ENCODE measurements at regions not wholly inside any gene's neighbourhood (a gene's known extent, or its start where the extent isn't known, plus 50 kb on each side); places are given as distances from the start of the nearest gene placed in this dataset.

DNA sequence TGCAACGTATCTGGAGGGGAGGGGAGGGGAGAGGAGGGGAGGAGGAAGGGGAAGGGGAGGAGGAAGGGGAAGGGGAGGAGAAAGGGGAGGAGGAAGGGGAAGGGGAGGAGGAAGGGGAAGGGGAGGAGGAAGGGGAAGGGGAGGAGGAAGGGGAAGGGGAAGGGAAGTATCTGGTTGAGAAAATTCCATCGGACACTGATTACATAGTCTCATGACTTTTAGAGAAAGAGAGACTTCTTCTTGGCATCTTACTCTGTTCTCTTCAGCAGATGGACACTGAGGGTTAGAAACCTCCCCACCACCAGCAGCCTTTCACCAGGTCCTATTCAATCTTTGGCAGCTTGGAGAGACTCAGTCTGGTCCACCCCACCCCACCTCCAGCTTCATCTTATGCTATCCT is 296.3 kb downstream of the TNS1 start:
- no peaks in the 10 kb centered on the region for H3K9me3 ChIP-seq (replicated peaks in 1 of 2; ENCODE audit: control insufficient read depth in 2 of 2, insufficient read depth in 1 of 2, low read depth in 1 of 2, low read length in 2 of 2)
- H4K8ac ChIP-seq (ENCODE audit: low read depth, low read length): no peak overlapping the region
- no peak overlapping the region for H3K9ac ChIP-seq (ENCODE audit: low read depth, low read length, poor library complexity)
- no peak overlapping the region for H3K4me3 ChIP-seq (ENCODE audit: low read length in 2 of 2)
- no peak overlapping the region for H3K23ac ChIP-seq (ENCODE audit: low read depth, low read length, poor library complexity)
- DNase-seq (ENCODE audit: low spot score): no peak
- H3K14ac ChIP-seq (ENCODE audit: low read length): no peak overlapping the region
- H2AK5ac ChIP-seq (ENCODE audit: low read depth, low read length): no peak overlapping the region
- H3K18ac ChIP-seq (ENCODE audit: low read length): no peak overlapping the region
- H2AFZ ChIP-seq (ENCODE audit: low read length): no peak overlapping the region
- H2BK120ac ChIP-seq (ENCODE audit: low read depth, low read length): no peak overlapping the region
- H3K4me1 ChIP-seq (ENCODE audit: control insufficient read depth in 2 of 2, insufficient read depth in 1 of 2, low read depth in 1 of 2, low read length in 2 of 2): peaks cover 0 to 2% of the 10 kb centered on the region in 2 donors
- H3K36me3 ChIP-seq (replicated peaks in 1 of 2; ENCODE audit: control insufficient read depth in 2 of 2, insufficient read depth in 2 of 2, low read length in 2 of 2): no peaks in the 10 kb centered on the region
- no peak overlapping the region for H3K27ac ChIP-seq (replicated peaks; ENCODE audit: low read length)
- peak overlapping the region; percentile 19 for H2BK15ac ChIP-seq (ENCODE audit: low read length)
- H3K4ac ChIP-seq (ENCODE audit: low read length): no peak overlapping the region
- H3K27me3 ChIP-seq (ENCODE audit: control insufficient read depth in 3 of 3, insufficient read depth in 3 of 3, low read depth in 1 of 3, low read length in 3 of 3): peaks cover 0 to 11% (median 0%) of the 10 kb centered on the region in 3 experiments
- no CpG with 5 or more reads among the region's 2 CpGs for WGBS, 2 donors (ENCODE audit: extremely low coverage in 2 of 2, insufficient read length in 2 of 2, insufficient replicate concordance in 1 of 2)
- no peak overlapping the region for H2BK5ac ChIP-seq (ENCODE audit: low read length)
- no peak overlapping the region for H2BK12ac ChIP-seq (ENCODE audit: low read length)
- no peak overlapping the region for H4K91ac ChIP-seq (ENCODE audit: low read depth, low read length, poor library complexity)
- no peaks in the 10 kb centered on the region for H3K79me1 ChIP-seq (ENCODE audit: low read depth, low read length)
- H3K4me2 ChIP-seq (ENCODE audit: insufficient read depth, low read length, poor library complexity, severe bottlenecking): no peak overlapping the region

- Histone ChIP-seq H2BK15ac (ENCODE audit: low read length) (no peak overlapping the region), H3K23ac (ENCODE audit: low read depth, low read length, poor library complexity) (no peak overlapping the region), H3K36me3 (replicated peaks in 1 of 2; ENCODE audit: control insufficient read depth in 2 of 2, insufficient read depth in 2 of 2, low read length in 2 of 2) (no peaks in the 10 kb centered on the region), H3K4ac (ENCODE audit: low read length) (no peak overlapping the region), H3K9me3 (replicated peaks in 1 of 2; ENCODE audit: control insufficient read depth in 2 of 2, insufficient read depth in 1 of 2, low read depth in 1 of 2, low read length in 2 of 2) (no peaks in the 10 kb centered on the region), H3K14ac (ENCODE audit: low read length) (no peak overlapping the region), H3K4me1 (ENCODE audit: control insufficient read depth in 2 of 2, insufficient read depth in 1 of 2, low read depth in 1 of 2, low read length in 2 of 2) (peaks cover 0 to 2% of the 10 kb centered on the region in 2 donors), H4K91ac (ENCODE audit: low read depth, low read length, poor library complexity) (no peak overlapping the region), H3K79me1 (ENCODE audit: low read depth, low read length) (no peaks in the 10 kb centered on the region), H3K18ac (ENCODE audit: low read length) (no peak overlapping the region), H3K4me2 (ENCODE audit: insufficient read depth, low read length, poor library complexity, severe bottlenecking) (no peak overlapping the region), H4K8ac (ENCODE audit: low read depth, low read length) (no peak overlapping the region), H3K9ac (ENCODE audit: low read depth, low read length, poor library complexity) (no peak overlapping the region), H2BK5ac (ENCODE audit: low read length) (no peak overlapping the region), H2BK120ac (ENCODE audit: low read depth, low read length) (no peak overlapping the region), H2BK12ac (ENCODE audit: low read length) (no peak overlapping the region), H3K27me3 (ENCODE audit: control insufficient read depth in 3 of 3, insufficient read depth in 3 of 3, low read depth in 1 of 3, low read length in 3 of 3) (peaks cover 0 to 11% (median 0%) of the 10 kb centered on the region in 3 experiments), H3K27ac (replicated peaks; ENCODE audit: low read length) (no peak overlapping the region), H3K4me3 (ENCODE audit: low read length in 2 of 2) (no peak overlapping the region), H2AK5ac (ENCODE audit: low read depth, low read length) (no peak overlapping the region), H2AFZ (ENCODE audit: low read length) (no peak overlapping the region)
- WGBS, 2 donors (ENCODE audit: extremely low coverage in 2 of 2, insufficient read length in 2 of 2, insufficient replicate concordance in 1 of 2): no CpG with 5 or more reads among the region's 1 CpG
- no peak for DNase-seq (ENCODE audit: low spot score)
These were observed 296.7 kb downstream of the TNS1 start for GRCh38 chr2:217706095-217706494.

DNA sequence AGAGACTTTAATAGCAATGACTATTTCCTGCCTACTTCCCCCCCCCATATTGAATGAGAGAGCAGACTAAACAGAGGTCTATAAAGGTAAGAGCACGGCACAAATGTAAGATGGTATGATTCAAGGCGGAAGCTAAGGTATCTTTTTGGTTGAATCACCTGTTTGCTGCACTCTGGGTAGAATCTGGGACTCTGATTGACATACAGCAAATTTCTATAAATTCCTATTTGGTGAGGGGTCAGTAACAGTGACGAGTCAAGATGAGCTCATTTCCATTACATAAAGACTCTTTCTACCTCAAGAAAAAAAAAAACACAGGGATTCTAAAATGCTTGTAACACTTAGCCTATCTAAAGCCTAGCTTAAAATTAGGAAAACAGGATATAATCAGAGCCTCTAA is 297.3 kb downstream of the TNS1 start:
- Histone ChIP-seq H2AFZ (ENCODE audit: low read length) (no peak overlapping the region), H3K9ac (ENCODE audit: low read depth, low read length, poor library complexity) (no peak overlapping the region), H2BK15ac (ENCODE audit: low read length) (no peak overlapping the region)

GRCh38 chr2:217703999-217704398 is 298.8 kb downstream of the TNS1 start:
- Histone ChIP-seq H3K9me3 (replicated peaks in 1 of 2; ENCODE audit: control insufficient read depth in 2 of 2, insufficient read depth in 1 of 2, low read depth in 1 of 2, low read length in 2 of 2) (no peaks in the 10 kb centered on the region), H3K36me3 (replicated peaks in 1 of 2; ENCODE audit: control insufficient read depth in 2 of 2, insufficient read depth in 2 of 2, low read length in 2 of 2) (no peaks in the 10 kb centered on the region), H3K27me3 (ENCODE audit: control insufficient read depth in 3 of 3, insufficient read depth in 3 of 3, low read depth in 1 of 3, low read length in 3 of 3) (peaks cover 0 to 19% (median 0%) of the 10 kb centered on the region in 3 experiments), H2AK5ac (ENCODE audit: low read depth, low read length) (no peak overlapping the region), H3K4me2 (ENCODE audit: insufficient read depth, low read length, poor library complexity, severe bottlenecking) (no peak overlapping the region), H3K4ac (ENCODE audit: low read length) (no peak overlapping the region), H2BK5ac (ENCODE audit: low read length) (no peak overlapping the region), H2BK12ac (ENCODE audit: low read length) (no peak overlapping the region), H3K4me3 (ENCODE audit: low read length in 2 of 2) (no peak overlapping the region), H2AFZ (ENCODE audit: low read length) (no peak overlapping the region), H3K4me1 (ENCODE audit: control insufficient read depth in 2 of 2, insufficient read depth in 1 of 2, low read depth in 1 of 2, low read length in 2 of 2) (no peaks in the 10 kb centered on the region), H3K23ac (ENCODE audit: low read depth, low read length, poor library complexity) (no peak overlapping the region), H3K9ac (ENCODE audit: low read depth, low read length, poor library complexity) (no peak overlapping the region), H3K79me1 (ENCODE audit: low read depth, low read length) (no peaks in the 10 kb centered on the region), H3K18ac (ENCODE audit: low read length) (no peak overlapping the region), H3K14ac (ENCODE audit: low read length) (no peak overlapping the region), H2BK120ac (ENCODE audit: low read depth, low read length) (no peak overlapping the region), H4K8ac (ENCODE audit: low read depth, low read length) (no peak overlapping the region), H2BK15ac (ENCODE audit: low read length) (no peak overlapping the region), H3K27ac (replicated peaks; ENCODE audit: low read length) (no peak overlapping the region), H4K91ac (ENCODE audit: low read depth, low read length, poor library complexity) (no peak overlapping the region)
- no CpG with 5 or more reads among the region's 5 CpGs for WGBS, 2 donors (ENCODE audit: extremely low coverage in 2 of 2, insufficient read length in 2 of 2, insufficient replicate concordance in 1 of 2)
- no peak for DNase-seq (ENCODE audit: low spot score)

More for the DNA sequence above, 297.3 kb downstream of the TNS1 start:
- H2BK120ac ChIP-seq (ENCODE audit: low read depth, low read length): no peak overlapping the region
- H3K18ac ChIP-seq (ENCODE audit: low read length): no peak overlapping the region
- H3K4ac ChIP-seq (ENCODE audit: low read length): no peak overlapping the region
- no peaks in the 10 kb centered on the region for H3K9me3 ChIP-seq (replicated peaks in 1 of 2; ENCODE audit: control insufficient read depth in 2 of 2, insufficient read depth in 1 of 2, low read depth in 1 of 2, low read length in 2 of 2)
- H3K27ac ChIP-seq (replicated peaks; ENCODE audit: low read length): no peak overlapping the region
- peaks cover 0 to 2% of the 10 kb centered on the region in 2 donors for H3K4me1 ChIP-seq (ENCODE audit: control insufficient read depth in 2 of 2, insufficient read depth in 1 of 2, low read depth in 1 of 2, low read length in 2 of 2)
- no peaks in the 10 kb centered on the region for H3K36me3 ChIP-seq (replicated peaks in 1 of 2; ENCODE audit: control insufficient read depth in 2 of 2, insufficient read depth in 2 of 2, low read length in 2 of 2)
- no peak for DNase-seq (ENCODE audit: low spot score)
- no CpG with 5 or more reads among the region's 3 CpGs for WGBS, 2 donors (ENCODE audit: extremely low coverage in 2 of 2, insufficient read length in 2 of 2, insufficient replicate concordance in 1 of 2)
- no peak overlapping the region for H3K4me2 ChIP-seq (ENCODE audit: insufficient read depth, low read length, poor library complexity, severe bottlenecking)
- no peak overlapping the region for H4K8ac ChIP-seq (ENCODE audit: low read depth, low read length)
- H3K79me1 ChIP-seq (ENCODE audit: low read depth, low read length): no peaks in the 10 kb centered on the region
- H3K14ac ChIP-seq (ENCODE audit: low read length): no peak overlapping the region
- no peak overlapping the region for H2BK5ac ChIP-seq (ENCODE audit: low read length)
- peaks cover 0 to 11% (median 0%) of the 10 kb centered on the region in 3 experiments for H3K27me3 ChIP-seq (ENCODE audit: control insufficient read depth in 3 of 3, insufficient read depth in 3 of 3, low read depth in 1 of 3, low read length in 3 of 3)
- no peak overlapping the region for H3K23ac ChIP-seq (ENCODE audit: low read depth, low read length, poor library complexity)
- no peak overlapping the region for H4K91ac ChIP-seq (ENCODE audit: low read depth, low read length, poor library complexity)
- H3K4me3 ChIP-seq (ENCODE audit: low read length in 2 of 2): no peak overlapping the region
- no peak overlapping the region for H2BK12ac ChIP-seq (ENCODE audit: low read length)
- no peak overlapping the region for H2AK5ac ChIP-seq (ENCODE audit: low read depth, low read length)

Data from neuronal stem cell (in vitro differentiated cells).